Activated CD8-positive, alpha-beta memory T cell treated with anti-CD3 and anti-CD28 coated beads for 4 hours (primary cell): ENCODE measurements at regions not wholly inside any gene's neighbourhood (a gene's known extent, or its start where the extent isn't known, plus 50 kb on each side); places are given as distances from the start of the nearest gene placed in this dataset.

ENCODE experiments used
- DNase-seq, 2 donors: peaks; one replicate each; pipeline ENCODE4 v3.0.0-alpha.2; 2020; ENCODE audit warnings: low read depth in 2 of 2

- no peak for DNase-seq
Observed at GRCh38 chr2:64402876-64403275, 51.1 kb upstream of the LGALSL start.

- no peak for DNase-seq
Observed at GRCh38 chr2:64403426-64403825, 50.5 kb upstream of the LGALSL start.

- DNase-seq, result no peak
Observed at GRCh38 chr2:64404002-64404731, 49.8 kb upstream of the LGALSL start.
